WTC11 (cell line): ENCODE measurements at regions not wholly inside any gene's neighbourhood (a gene's known extent, or its start where the extent isn't known, plus 50 kb on each side); places are given as distances from the start of the nearest gene placed in this dataset.

Experiments
- ATAC-seq: fragments of 200-7000 bp; cut with Tn5 transposase; 2 replicates; pipeline ENCODE4 v1.10.0; 2021; ENCODE audit warnings: mild to moderate bottlenecking, moderate library complexity
- CTCF ChIA-PET: fragments of 300-600 bp; sonication (Branson Sonifier 250); formaldehyde crosslinking; loops from one replicate; lab custom pipeline; 2021; ENCODE audit warnings: antibody characterized with exemption; lab: Charles Lee
- POLR2A ChIA-PET: fragments of 350-600 bp; sonication (Branson Sonifier 250); formaldehyde crosslinking; loops from one replicate; lab custom pipeline; 2021; ENCODE audit warnings: antibody characterized with exemption; lab: Charles Lee
- DNase-seq: peaks from one replicate; pipeline ENCODE4 v3.0.0; 2021; ENCODE audit warnings: low spot score
- H3K27ac Mint-ChIP-seq: 2 replicates; pipeline ENCODE4 v1.8.0; 2021; ENCODE audit warnings: mixed read lengths
- H3K27me3 Mint-ChIP-seq: 2 replicates; pipeline ENCODE4 v1.8.0; 2021; ENCODE audit warnings: low read depth, mild to moderate bottlenecking, moderate library complexity, mixed read lengths
- H3K36me3 Mint-ChIP-seq: 2 replicates; pipeline ENCODE4 v1.8.0; 2021; ENCODE audit warnings: mixed read lengths
- H3K4me1 Mint-ChIP-seq: 2 replicates; pipeline ENCODE4 v1.8.0; 2022; ENCODE audit warnings: mixed read lengths
- H3K4me3 Mint-ChIP-seq: 2 replicates; pipeline ENCODE4 v1.8.0; 2021; ENCODE audit warnings: mild to moderate bottlenecking, moderate library complexity, mixed read lengths
- H3K9me3 Mint-ChIP-seq: 2 replicates; pipeline ENCODE4 v1.8.0; 2021; ENCODE audit warnings: mixed read lengths
- CREB1 ChIP-seq: sonication (generic); formaldehyde crosslinking; IDR thresholded peaks from 2 replicates; pipeline ENCODE4 v1.8.0; 2023; ENCODE audit warnings: mild to moderate bottlenecking, missing genetic modification reagents
- ELF4 ChIP-seq: sonication (generic); formaldehyde crosslinking; IDR thresholded peaks from 2 replicates; pipeline ENCODE4 v1.8.1; 2022; ENCODE audit warnings: low read depth, mild to moderate bottlenecking, moderate library complexity, missing genetic modification reagents
- GRHL2 ChIP-seq: fragments of 250-450 bp; sonication (Bioruptor Pico); IDR thresholded peaks from 2 replicates; pipeline ENCODE4 v1.8.0; 2022; ENCODE audit warnings: mild to moderate bottlenecking, moderate library complexity; ENCODE audit not compliant: insufficient replicate concordance, severe bottlenecking
- MXD4 ChIP-seq: fragments of 250-450 bp; sonication (Bioruptor Pico); IDR thresholded peaks from 2 replicates; pipeline ENCODE4 v1.8.0; 2021; ENCODE audit warnings: mild to moderate bottlenecking, moderate library complexity, borderline replicate concordance
- NR2C2 ChIP-seq: sonication (generic); formaldehyde crosslinking; IDR thresholded peaks from 2 replicates; pipeline ENCODE4 v1.8.0; 2022; ENCODE audit warnings: mild to moderate bottlenecking, missing genetic modification reagents
- OVOL2 ChIP-seq: fragments of 250-450 bp; sonication (Bioruptor Pico); IDR thresholded peaks from 2 replicates; pipeline ENCODE4 v1.9.0; 2021; ENCODE audit warnings: mild to moderate bottlenecking, borderline replicate concordance
- TEAD4 ChIP-seq: sonication (generic); formaldehyde crosslinking; IDR thresholded peaks from 2 replicates; pipeline ENCODE4 v1.8.0; 2022; ENCODE audit warnings: mild to moderate bottlenecking, missing genetic modification reagents
- TP53 ChIP-seq: sonication (generic); formaldehyde crosslinking; IDR thresholded peaks from 2 replicates; pipeline ENCODE4 v1.8.1; 2023; ENCODE audit warnings: mild to moderate bottlenecking, missing genetic modification reagents
- ZNF219 ChIP-seq: sonication (generic); formaldehyde crosslinking; IDR thresholded peaks from 2 replicates; pipeline ENCODE4 v1.8.0; 2023; ENCODE audit warnings: missing genetic modification reagents, mild to moderate bottlenecking, borderline replicate concordance
- ZNF232 ChIP-seq: sonication (generic); formaldehyde crosslinking; IDR thresholded peaks from 2 replicates; pipeline ENCODE4 v1.8.0; 2022; ENCODE audit warnings: mild to moderate bottlenecking, missing genetic modification reagents
- ZNF396 ChIP-seq: fragments of 250-450 bp; sonication (Bioruptor Pico); IDR thresholded peaks from 2 replicates; pipeline ENCODE4 v1.8.0; 2021; ENCODE audit warnings: mild to moderate bottlenecking, moderate library complexity, borderline replicate concordance
- TF ChIP-seq, protein P1 (sequence below): sonication (generic); formaldehyde crosslinking; conservative IDR thresholded peaks from 2 replicates; pipeline ENCODE4 v1.8.1; 2023; ENCODE audit warnings: mild to moderate bottlenecking, low read depth, missing genetic modification reagents, moderate library complexity
- TF ChIP-seq, protein P2 (sequence below): sonication (generic); formaldehyde crosslinking; IDR thresholded peaks from 2 replicates; pipeline ENCODE4 v1.8.0; 2022; ENCODE audit warnings: mild to moderate bottlenecking, missing genetic modification reagents
- TF ChIP-seq, protein P3 (sequence below): fragments of 250-450 bp; sonication (Bioruptor Pico); IDR thresholded peaks from 2 replicates; pipeline ENCODE4 v1.8.0; 2021; ENCODE audit warnings: mild to moderate bottlenecking
- TF ChIP-seq, protein P4 (sequence below): sonication (generic); formaldehyde crosslinking; IDR thresholded peaks from 2 replicates; pipeline ENCODE4 v1.8.0; 2022; ENCODE audit warnings: mild to moderate bottlenecking, missing genetic modification reagents
- TF ChIP-seq, protein P5 (sequence below): fragments of 250-450 bp; sonication (Bioruptor Pico); conservative IDR thresholded peaks from 2 replicates; pipeline ENCODE4 v1.9.0; 2021; ENCODE audit warnings: mild to moderate bottlenecking
- TF ChIP-seq, protein P6 (sequence below): sonication (generic); formaldehyde crosslinking; IDR thresholded peaks from 2 replicates; pipeline ENCODE4 v1.8.1; 2023; ENCODE audit warnings: mild to moderate bottlenecking, missing genetic modification reagents

DNA sequence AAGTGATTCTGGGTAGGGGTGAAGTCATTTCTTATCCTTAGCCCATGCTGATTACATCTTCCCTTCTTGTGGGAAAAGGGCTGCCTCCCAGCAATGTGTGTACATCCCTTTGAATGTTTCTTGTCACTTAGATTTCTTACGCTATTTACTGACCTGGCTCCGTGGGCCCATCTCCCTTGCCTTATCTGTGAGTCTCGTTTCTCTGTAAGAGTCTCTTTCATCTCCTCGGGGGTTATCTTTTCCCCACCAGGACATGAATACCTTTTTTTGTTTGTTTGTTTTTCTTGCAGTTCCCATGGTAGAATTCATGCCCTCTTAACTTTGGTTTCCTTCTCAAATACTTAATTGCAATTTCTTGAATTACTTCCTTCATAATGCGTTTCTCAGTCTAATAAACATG, 107.7 kb downstream of the BAMBI start:
- ChIA-PET CTCF (no interaction called here), POLR2A (no interaction called here)
- ATAC-seq (no peak; the same call in 1 of the 2 replicates), DNase-seq (no peak)
- Mint-ChIP-seq H3K4me3 (no peak overlapping the region), H3K27me3 (peaks cover 26% of the 10 kb centered on the region), H3K4me1 (peaks cover 16% of the 10 kb centered on the region), H3K36me3 (no peaks in the 10 kb centered on the region), H3K9me3 (no peaks in the 10 kb centered on the region), H3K27ac (no peak overlapping the region)
- TF ChIP-seq ELF4 = no peak
- no peak for TF ChIP-seq GRHL2 (CRISPR knock-in tag)
- no peak for TF ChIP-seq ZNF396 (CRISPR knock-in tag)
- TF ChIP-seq, protein P1, sequence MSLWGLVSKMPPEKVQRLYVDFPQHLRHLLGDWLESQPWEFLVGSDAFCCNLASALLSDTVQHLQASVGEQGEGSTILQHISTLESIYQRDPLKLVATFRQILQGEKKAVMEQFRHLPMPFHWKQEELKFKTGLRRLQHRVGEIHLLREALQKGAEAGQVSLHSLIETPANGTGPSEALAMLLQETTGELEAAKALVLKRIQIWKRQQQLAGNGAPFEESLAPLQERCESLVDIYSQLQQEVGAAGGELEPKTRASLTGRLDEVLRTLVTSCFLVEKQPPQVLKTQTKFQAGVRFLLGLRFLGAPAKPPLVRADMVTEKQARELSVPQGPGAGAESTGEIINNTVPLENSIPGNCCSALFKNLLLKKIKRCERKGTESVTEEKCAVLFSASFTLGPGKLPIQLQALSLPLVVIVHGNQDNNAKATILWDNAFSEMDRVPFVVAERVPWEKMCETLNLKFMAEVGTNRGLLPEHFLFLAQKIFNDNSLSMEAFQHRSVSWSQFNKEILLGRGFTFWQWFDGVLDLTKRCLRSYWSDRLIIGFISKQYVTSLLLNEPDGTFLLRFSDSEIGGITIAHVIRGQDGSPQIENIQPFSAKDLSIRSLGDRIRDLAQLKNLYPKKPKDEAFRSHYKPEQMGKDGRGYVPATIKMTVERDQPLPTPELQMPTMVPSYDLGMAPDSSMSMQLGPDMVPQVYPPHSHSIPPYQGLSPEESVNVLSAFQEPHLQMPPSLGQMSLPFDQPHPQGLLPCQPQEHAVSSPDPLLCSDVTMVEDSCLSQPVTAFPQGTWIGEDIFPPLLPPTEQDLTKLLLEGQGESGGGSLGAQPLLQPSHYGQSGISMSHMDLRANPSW (CRISPR knock-in tag) = no peak
- TF ChIP-seq, protein P2, sequence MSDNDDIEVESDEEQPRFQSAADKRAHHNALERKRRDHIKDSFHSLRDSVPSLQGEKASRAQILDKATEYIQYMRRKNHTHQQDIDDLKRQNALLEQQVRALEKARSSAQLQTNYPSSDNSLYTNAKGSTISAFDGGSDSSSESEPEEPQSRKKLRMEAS = no peak
- no peak for TF ChIP-seq ZNF232 (CRISPR knock-in tag)
- TF ChIP-seq, protein P3, sequence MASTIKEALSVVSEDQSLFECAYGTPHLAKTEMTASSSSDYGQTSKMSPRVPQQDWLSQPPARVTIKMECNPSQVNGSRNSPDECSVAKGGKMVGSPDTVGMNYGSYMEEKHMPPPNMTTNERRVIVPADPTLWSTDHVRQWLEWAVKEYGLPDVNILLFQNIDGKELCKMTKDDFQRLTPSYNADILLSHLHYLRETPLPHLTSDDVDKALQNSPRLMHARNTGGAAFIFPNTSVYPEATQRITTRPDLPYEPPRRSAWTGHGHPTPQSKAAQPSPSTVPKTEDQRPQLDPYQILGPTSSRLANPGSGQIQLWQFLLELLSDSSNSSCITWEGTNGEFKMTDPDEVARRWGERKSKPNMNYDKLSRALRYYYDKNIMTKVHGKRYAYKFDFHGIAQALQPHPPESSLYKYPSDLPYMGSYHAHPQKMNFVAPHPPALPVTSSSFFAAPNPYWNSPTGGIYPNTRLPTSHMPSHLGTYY (CRISPR knock-in tag) = no peak
- TF ChIP-seq ZNF219 (CRISPR knock-in tag) = no peak

DNA sequence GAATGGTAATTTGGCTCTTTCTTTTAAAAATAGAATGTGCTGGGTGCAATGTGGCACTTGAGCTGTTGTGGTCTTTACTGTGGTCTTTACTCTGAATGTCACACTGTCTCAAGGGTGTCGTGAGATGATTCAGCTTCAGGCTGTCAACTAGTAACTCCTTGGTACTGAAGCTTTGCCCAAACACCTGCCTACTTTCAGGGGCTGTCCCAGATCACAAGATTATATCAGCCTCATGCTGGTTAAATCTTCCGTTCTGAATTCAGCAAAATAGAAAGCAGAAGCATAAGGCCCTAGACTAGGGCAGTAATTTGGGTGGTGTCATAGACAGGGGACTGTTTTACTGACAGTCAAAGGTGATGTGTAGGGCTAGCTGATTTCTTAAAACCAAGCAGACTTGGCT, 110.9 kb downstream of the BAMBI start:
- Mint-ChIP-seq H3K9me3 (peaks cover 8% of the 10 kb centered on the region; the same call in 1 of the 2 replicates), H3K4me3 (no peak overlapping the region), H3K27ac (no peak overlapping the region), H3K27me3 (peaks cover 25% of the 10 kb centered on the region), H3K4me1 (peaks cover 13% of the 10 kb centered on the region), H3K36me3 (no peaks in the 10 kb centered on the region)
- DNase-seq (no peak), ATAC-seq (no peak)
- no peak for TF ChIP-seq OVOL2
- no peak for TF ChIP-seq CREB1 (CRISPR knock-in tag)
- TF ChIP-seq, protein P4, sequence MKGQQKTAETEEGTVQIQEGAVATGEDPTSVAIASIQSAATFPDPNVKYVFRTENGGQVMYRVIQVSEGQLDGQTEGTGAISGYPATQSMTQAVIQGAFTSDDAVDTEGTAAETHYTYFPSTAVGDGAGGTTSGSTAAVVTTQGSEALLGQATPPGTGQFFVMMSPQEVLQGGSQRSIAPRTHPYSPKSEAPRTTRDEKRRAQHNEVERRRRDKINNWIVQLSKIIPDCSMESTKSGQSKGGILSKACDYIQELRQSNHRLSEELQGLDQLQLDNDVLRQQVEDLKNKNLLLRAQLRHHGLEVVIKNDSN = no peak
- TF ChIP-seq MXD4 = no peak
- no peak for TF ChIP-seq NR2C2 (CRISPR knock-in tag)
- TF ChIP-seq, protein P5, sequence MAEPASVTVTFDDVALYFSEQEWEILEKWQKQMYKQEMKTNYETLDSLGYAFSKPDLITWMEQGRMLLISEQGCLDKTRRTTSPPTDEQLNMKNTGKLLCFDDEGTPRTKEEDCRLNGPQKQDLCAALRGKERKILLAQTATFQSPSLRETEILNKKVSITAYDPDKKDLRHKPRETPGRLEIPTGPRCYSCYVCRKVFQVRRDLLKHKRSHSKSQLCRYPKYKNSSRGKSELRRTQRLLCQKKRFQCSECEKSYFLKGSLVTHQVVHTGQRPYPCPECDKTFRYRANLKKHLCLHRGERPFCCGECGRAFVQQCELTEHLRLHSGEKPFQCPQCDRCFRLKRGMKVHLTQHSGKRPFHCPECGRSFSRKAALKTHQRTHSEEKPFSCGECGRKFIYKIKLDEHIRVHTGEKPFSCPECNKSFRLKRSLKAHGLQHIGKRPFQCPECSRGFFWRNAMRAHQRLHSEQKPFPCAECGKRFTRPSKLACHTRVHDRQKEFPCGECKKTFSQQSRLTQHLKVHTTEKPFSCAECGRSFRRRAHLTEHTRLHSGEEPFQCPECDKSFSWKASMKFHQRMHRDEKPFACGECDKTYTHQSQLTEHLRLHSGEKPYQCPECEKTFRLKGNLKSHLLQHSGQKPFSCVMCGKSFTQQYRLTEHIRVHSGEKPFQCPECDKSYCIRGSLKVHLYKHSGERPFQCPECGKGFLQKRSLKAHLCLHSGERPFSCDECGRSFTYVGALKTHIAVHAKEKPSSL (CRISPR knock-in tag) = no peak
- TF ChIP-seq TEAD4 = no peak
- TF ChIP-seq TP53 (CRISPR knock-in tag) = no peak
- TF ChIP-seq, protein P6, sequence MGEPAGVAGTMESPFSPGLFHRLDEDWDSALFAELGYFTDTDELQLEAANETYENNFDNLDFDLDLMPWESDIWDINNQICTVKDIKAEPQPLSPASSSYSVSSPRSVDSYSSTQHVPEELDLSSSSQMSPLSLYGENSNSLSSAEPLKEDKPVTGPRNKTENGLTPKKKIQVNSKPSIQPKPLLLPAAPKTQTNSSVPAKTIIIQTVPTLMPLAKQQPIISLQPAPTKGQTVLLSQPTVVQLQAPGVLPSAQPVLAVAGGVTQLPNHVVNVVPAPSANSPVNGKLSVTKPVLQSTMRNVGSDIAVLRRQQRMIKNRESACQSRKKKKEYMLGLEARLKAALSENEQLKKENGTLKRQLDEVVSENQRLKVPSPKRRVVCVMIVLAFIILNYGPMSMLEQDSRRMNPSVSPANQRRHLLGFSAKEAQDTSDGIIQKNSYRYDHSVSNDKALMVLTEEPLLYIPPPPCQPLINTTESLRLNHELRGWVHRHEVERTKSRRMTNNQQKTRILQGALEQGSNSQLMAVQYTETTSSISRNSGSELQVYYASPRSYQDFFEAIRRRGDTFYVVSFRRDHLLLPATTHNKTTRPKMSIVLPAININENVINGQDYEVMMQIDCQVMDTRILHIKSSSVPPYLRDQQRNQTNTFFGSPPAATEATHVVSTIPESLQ = no peak
- TF ChIP-seq ELF4 = no peak
- CTCF ChIA-PET = no interaction called here
- POLR2A ChIA-PET = no interaction called here
